Activated CD4-positive, CD25-positive, alpha-beta regulatory T cell (primary cell): ENCODE measurements at regions not wholly inside any gene's neighbourhood (a gene's known extent, or its start where the extent isn't known, plus 50 kb on each side); places are given as distances from the start of the nearest gene placed in this dataset.

Experiments
- DNase-seq, 4 experiments: peaks; one replicate each; lab custom pipeline; 2025; lab: John Stamatoyannopoulos, UW

- no peak for DNase-seq
Observed at GRCh38 chr7:50166997-50167965, 74.2 kb upstream of the ZPBP start.

DNA sequence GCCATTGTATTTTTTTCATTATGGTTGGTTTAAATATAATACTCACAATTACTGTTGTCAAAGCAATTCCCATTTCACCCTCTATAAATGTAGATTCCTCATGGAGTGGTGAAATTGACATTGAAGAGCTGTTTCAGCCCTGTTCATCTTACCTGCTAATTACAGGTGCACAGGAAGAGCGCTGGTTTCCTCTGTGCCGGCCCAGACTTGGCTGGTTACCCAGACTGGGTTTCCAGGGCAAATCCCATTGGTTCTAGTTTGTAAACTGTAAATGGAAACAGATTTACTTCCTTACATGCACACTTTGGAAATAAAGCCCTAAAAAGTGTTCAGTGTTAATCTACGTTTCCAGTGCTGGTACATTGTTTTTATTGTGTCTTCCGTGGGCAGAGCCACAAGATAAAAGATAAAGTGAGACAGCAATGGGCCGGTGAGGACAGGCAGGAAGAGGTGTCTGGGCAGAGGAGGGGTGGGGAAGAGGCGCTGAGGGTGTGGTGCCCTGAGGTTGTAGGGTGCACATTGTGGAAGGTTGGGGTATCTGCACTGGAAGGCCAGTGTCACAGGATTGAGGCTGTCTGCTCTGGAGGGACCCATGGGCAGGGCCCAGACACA, 71.6 kb upstream of the ZPBP start:
- DNase-seq: no peak

DNA sequence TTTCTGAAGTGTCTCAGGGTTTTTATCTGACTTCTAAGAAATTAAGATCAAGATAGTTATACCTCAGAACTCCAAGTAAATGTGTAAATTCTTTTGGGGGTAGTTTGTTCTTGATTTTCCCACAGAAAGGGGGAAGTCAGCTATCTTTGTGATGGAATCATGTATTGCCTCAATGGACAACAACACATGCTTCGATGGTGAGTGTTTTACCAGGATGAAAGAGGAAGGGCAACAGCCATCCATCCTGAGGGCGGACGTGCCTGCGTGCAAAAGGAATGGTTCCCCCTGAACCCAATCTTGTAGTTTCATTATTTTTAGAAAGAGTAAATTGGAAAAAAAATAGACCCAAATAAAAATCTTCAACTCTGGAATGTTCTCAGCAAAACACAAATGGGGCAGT, 67.2 kb upstream of the ZPBP start:
- no peak for DNase-seq

GRCh38 chr7:50159154-50159553, 66.1 kb upstream of the ZPBP start:
- no peak for DNase-seq

- DNase-seq: no peak
Observed at GRCh38 chr7:50156706-50157105, 63.7 kb upstream of the ZPBP start.

GRCh38 chr7:50156163-50156562, 63.1 kb upstream of the ZPBP start:
- no peak for DNase-seq

- no peak for DNase-seq
Observed at GRCh38 chr7:50155755-50156154, 62.7 kb upstream of the ZPBP start.

GRCh38 chr7:50153995-50154394, 60.9 kb upstream of the ZPBP start:
- DNase-seq: no peak

DNA sequence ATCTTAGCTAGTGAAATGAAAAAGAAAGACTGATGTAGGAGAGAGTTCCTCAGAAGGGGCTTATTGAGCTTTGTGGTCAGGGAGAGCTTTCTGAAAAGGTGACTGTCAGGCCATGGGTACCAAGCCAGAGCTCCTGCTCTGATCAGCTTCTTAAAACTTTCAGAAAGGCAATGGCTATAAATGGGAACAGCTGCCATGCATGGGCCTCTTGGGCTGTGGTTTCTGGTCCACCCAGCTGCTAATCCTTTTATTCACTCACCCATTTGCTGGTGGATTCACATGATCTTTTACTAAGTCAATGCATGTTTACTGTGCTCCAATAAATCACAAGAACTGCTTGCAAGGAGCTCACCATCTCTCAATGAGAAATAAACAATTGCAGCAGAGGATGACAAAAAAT, 60.1 kb upstream of the ZPBP start:
- DNase-seq: no peak

- DNase-seq: no peak
Observed at GRCh38 chr7:50152486-50152885, 59.4 kb upstream of the ZPBP start.

DNA sequence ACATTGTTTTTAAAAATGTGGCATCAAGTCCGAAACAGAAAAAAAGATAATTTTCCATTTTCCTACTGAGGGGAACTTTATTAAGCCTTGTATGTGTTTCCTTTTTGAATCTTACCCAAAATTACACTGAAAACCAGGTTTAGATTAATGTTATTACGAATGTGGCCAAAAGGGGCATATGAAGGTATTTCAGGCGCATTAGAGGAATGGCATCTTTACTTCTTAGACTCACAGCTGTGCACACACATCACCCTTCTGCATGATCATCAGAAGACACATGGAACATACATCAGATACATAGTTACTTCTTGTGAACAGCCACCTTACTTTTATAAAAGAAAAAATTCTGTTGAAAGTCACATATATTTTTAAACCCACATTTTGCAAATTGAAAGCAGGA, 58.6 kb upstream of the ZPBP start:
- DNase-seq: no peak

GRCh38 chr7:50151001-50151400, 58.0 kb upstream of the ZPBP start:
- no peak for DNase-seq

DNA sequence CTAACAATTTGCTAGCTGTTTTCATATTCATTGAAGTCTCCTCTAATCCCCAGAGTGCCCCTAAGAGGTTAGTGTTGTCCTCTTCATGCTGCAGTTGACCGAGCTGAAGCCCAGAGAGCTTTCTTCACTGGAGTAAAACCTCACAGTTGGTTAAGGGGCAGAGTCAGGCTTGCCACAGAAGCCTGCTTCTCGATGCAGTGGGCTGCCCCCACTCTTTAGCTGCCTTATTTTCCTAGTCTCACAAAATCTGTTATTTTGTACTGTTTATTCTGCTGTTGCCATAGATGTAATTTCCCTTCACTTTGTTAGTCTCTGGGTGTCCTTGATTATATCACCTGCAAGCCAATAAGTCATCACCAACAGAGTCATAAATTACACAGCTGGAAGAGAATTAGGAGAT, 56.3 kb upstream of the ZPBP start:
- no peak for DNase-seq

GRCh38 chr7:50147951-50148808, 55.1 kb upstream of the ZPBP start:
- DNase-seq: no peak

DNA sequence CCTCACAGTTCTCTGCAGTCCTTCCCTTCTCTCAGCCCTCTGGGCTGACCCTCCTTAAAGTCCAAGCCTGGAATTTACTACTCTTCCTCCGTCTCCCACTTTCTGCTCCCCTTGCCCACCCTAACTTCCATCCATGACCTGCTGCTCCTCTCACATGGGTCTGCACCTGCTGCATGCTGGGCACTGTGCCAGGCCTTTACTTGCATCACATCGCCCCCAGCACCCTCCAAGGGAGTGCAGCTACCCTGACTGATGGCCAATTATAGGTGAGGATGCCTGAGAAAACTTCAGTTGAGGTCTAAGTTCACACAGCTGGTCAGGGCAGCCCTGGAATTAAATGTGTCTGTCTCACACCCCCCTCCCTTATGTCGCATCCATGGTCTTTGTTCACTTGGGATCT, 53.6 kb upstream of the ZPBP start:
- no peak for DNase-seq

- DNase-seq: no peak
Observed at GRCh38 chr7:50145801-50146338, 52.8 kb upstream of the ZPBP start.

DNA sequence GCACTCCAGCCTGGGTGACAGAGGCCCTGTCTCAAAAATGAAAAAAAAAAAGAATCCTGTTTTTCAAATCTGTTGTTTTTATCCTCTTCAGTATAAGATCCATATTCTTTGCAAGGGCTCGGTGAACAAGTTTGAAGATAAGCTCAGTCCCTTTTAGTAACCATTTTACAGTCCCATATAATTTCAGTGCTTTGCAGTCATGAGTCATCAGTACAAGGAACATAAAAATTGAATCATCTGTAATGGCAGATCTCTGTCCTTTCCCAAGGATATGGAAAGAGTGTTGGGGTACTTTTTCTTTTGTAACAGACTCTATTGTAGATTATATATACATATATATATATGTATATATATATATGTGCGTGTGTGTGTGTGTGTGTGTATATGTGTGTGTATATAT, 52.2 kb upstream of the ZPBP start:
- no peak for DNase-seq
